NT2/D1 (cell line): ENCODE measurements at regions not wholly inside any gene's neighbourhood (a gene's known extent, or its start where the extent isn't known, plus 50 kb on each side); places are given as distances from the start of the nearest gene placed in this dataset.

Experiments used
- SUZ12 ChIP-seq: IDR thresholded peaks from 2 replicates; pipeline ENCODE4 v1.6.1; 2011; ENCODE audit not compliant: insufficient read length, insufficient read depth; ENCODE audit errors: extremely low read depth
- YY1 ChIP-seq: IDR thresholded peaks from 2 replicates; pipeline ENCODE4 v1.6.1; 2011; ENCODE audit not compliant: insufficient read length, insufficient read depth
- ZNF274 ChIP-seq: IDR thresholded peaks from 2 replicates; pipeline ENCODE4 v1.6.1; 2011; ENCODE audit warnings: mild to moderate bottlenecking, low read depth, low read length

DNA sequence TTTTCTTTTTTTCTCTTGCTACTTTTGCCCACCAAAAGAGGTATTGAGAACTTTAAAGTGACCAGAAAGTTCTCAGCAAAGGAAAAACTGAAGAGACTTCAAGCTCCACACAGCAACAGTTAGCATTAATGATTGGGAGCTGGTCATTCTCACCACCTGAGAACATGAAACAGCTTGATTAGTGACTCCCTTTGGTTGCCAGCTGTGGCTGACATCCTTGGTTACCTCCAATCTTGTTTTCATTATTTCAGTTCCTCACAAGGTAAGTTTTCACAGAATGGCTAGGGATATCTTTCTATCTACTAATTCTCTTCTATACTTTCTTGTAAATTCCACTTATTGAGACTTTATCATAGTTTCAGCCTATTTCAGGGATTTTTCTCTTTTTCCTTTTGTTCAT is 427.9 kb downstream of the QKI start:
- TF ChIP-seq ZNF274 = no peak
- TF ChIP-seq YY1 = no peak
- TF ChIP-seq SUZ12 = no peak
